DOHH2 (cell line): ENCODE measurements at regions not wholly inside any gene's neighbourhood (a gene's known extent, or its start where the extent isn't known, plus 50 kb on each side); places are given as distances from the start of the nearest gene placed in this dataset.

Source experiments
- CTCF ChIP-seq: fragments of 200-600 bp; sonication (generic); IDR thresholded peaks from one replicate; pipeline ENCODE4 v1.5.1; 2014; ENCODE audit warnings: antibody characterized with exemption, mild to moderate bottlenecking, low read depth, low read length; ENCODE audit not compliant: poor library complexity, severe bottlenecking
- EZH2phosphoT487 ChIP-seq: fragments of 200-600 bp; sonication (generic); IDR thresholded peaks from 2 replicates; pipeline ENCODE4 v1.6.1; 2017; ENCODE audit warnings: borderline replicate concordance, mild to moderate bottlenecking, antibody characterized with exemption, low read length, moderate library complexity, mixed read lengths

GRCh38 chr6:12536416-12536815, 180.2 kb upstream of the PHACTR1 start:
- TF ChIP-seq CTCF (no peak), EZH2phosphoT487 (no peak)
